ENCODE measurements at regions not wholly inside any gene's neighbourhood (a gene's known extent, or its start where the extent isn't known, plus 50 kb on each side); places are given as distances from the start of the nearest gene placed in this dataset.
"Not testable (repeated sequence)": the region's sequence is repeated elsewhere in the genome, so short reads cannot be mapped to it uniquely, and the experiment has no call there.

GRCh38 chr10:44280226-44281014 is 104.5 kb downstream of the CXCL12 start:
- DNase-seq (ENCODE audit: low read depth) = no peak
- H3K4me3 ChIP-seq (ENCODE audit: low read depth, low read length) = no peak overlapping the region

- H3K4me3 ChIP-seq (ENCODE audit: low read depth, low read length) = no peak overlapping the region
- no peak for DNase-seq (ENCODE audit: low read depth)
Measured at GRCh38 chr10:44279426-44280126, 105.3 kb downstream of the CXCL12 start.

- DNase-seq (ENCODE audit: low read depth) = no peak
- no peak overlapping the region for H3K4me3 ChIP-seq (ENCODE audit: low read depth, low read length)
Measured at GRCh38 chr10:44278837-44279324, 106.0 kb downstream of the CXCL12 start.

GRCh38 chr10:44268435-44268948 is 116.4 kb downstream of the CXCL12 start:
- H3K4me3 ChIP-seq (ENCODE audit: low read depth, low read length); DNase-seq (ENCODE audit: low read depth): not testable (repeated sequence)

DNA sequence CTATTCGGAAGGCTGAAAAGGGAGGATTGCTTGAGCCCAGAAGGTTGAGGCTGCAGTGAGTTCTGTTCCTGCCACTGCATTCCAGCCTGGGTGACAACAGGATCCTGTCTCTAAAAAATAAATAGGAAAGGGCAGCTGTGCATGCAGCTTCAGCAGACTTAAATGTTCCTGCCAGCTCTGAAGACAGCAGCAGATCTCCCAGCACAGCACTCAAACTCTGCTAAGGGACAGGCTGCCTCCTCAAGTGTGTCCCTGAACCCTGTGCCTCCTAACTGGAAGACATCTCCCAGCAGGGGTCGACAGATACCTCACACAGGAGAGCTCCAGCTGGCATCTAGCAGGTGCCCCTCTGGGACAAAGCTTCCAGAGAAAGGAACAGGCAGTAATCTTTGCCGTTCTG is 117.9 kb downstream of the CXCL12 start:
- no peak for DNase-seq (ENCODE audit: low read depth)

DNA sequence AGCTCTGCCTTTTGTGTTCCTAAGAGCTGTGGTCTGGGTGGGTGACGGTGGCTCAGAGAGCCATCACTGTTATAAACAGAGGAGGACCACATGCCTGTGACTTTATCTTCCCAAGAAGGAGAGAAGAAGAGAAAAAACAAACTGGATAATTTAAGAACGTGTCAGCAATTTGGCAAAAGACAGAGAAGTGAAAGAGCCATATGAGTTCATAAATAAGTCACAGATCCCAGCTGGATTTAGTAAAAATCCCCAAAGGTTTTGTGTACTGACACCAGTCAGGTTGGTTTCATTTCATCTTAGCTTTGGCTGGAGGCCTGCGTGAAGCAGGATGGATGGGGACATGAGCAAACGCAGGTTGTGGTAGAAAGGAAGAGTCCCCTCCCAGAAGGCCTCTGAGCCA is 120.7 kb downstream of the CXCL12 start:
- DNase-seq (ENCODE audit: low read depth) = no peak
- H3K4me3 ChIP-seq (ENCODE audit: low read depth, low read length) = no peak overlapping the region

More for the DNA sequence above, 117.9 kb downstream of the CXCL12 start:
- no peak overlapping the region for H3K4me3 ChIP-seq (ENCODE audit: low read depth, low read length)

GRCh38 chr10:44263771-44264170 is 121.1 kb downstream of the CXCL12 start:
- no peak overlapping the region for H3K4me3 ChIP-seq (ENCODE audit: low read depth, low read length)
- no peak for DNase-seq (ENCODE audit: low read depth)

- H3K4me3 ChIP-seq (ENCODE audit: low read depth, low read length) = no peak overlapping the region
- DNase-seq (ENCODE audit: low read depth) = no peak
Measured at GRCh38 chr10:44262551-44263251, 122.2 kb downstream of the CXCL12 start.

- no peak overlapping the region for H3K4me3 ChIP-seq (ENCODE audit: low read depth, low read length)
- DNase-seq (ENCODE audit: low read depth) = no peak
Measured at GRCh38 chr10:44261710-44262455, 123.0 kb downstream of the CXCL12 start.

DNA sequence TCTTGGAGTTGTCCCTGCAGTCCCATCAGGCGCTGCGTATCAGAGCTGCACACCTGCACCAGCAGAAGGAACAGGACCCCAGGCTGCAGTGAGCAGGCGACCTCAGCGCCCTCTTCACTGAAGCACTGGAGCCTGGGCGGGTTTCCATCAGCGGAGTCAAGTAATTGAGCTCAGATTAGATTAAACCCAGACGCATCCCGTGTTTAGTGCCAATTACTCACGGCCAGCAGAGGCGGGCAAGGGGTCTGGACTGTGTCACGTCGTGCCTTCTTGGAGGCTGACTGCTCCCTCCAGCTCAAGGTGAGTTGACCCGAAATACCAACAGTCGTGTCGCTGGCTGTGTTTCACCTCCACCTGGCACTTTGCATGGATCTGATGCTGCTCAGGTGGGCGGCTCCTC is 123.6 kb downstream of the CXCL12 start:
- no peak for DNase-seq (ENCODE audit: low read depth)
- no peak overlapping the region for H3K4me3 ChIP-seq (ENCODE audit: low read depth, low read length)

DNA sequence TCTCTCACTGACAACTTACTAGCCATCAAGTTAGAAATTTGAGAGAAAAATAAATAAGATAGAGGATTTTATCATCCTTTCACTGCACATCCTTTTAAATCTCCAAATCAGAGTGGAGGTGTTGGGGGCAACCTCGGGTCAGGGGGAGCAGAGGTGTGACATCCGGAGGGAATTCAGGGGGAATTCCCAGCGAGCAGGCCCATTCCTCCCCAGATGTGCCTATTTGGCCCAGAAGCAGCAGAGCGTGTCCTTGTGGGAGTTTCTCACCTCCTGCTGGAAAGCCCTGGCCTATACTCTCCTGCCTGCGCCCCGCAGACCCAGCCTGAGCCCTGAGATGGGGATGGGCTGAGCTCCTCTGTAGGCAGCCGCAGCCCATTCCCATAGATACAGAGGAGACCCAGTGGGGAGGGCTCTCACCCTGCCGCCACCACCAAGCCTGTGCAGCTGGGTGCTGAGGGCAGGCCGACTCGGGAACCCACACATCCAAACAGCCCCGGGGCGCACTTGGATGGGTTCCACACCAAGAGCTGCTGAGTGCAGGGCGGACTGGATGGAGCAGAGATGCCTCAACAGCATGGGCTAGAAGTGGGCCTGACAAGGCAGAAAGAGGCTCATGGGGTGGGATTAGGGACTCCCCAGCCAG is 124.5 kb downstream of the CXCL12 start:
- no peak for DNase-seq (ENCODE audit: low read depth)
- no peak overlapping the region for H3K4me3 ChIP-seq (ENCODE audit: low read depth, low read length)

- no peak overlapping the region for H3K4me3 ChIP-seq (ENCODE audit: low read depth, low read length)
- no peak for DNase-seq (ENCODE audit: low read depth)
Measured at GRCh38 chr10:44259090-44259874, 125.6 kb downstream of the CXCL12 start.

- DNase-seq (ENCODE audit: low read depth) = no peak
- H3K4me3 ChIP-seq (ENCODE audit: low read depth, low read length) = no peak overlapping the region
Measured at GRCh38 chr10:44258460-44259089, 126.3 kb downstream of the CXCL12 start.

- no peak overlapping the region for H3K4me3 ChIP-seq (ENCODE audit: low read depth, low read length)
- DNase-seq (ENCODE audit: low read depth) = no peak
Measured at GRCh38 chr10:44258019-44258418, 126.9 kb downstream of the CXCL12 start.

DNA sequence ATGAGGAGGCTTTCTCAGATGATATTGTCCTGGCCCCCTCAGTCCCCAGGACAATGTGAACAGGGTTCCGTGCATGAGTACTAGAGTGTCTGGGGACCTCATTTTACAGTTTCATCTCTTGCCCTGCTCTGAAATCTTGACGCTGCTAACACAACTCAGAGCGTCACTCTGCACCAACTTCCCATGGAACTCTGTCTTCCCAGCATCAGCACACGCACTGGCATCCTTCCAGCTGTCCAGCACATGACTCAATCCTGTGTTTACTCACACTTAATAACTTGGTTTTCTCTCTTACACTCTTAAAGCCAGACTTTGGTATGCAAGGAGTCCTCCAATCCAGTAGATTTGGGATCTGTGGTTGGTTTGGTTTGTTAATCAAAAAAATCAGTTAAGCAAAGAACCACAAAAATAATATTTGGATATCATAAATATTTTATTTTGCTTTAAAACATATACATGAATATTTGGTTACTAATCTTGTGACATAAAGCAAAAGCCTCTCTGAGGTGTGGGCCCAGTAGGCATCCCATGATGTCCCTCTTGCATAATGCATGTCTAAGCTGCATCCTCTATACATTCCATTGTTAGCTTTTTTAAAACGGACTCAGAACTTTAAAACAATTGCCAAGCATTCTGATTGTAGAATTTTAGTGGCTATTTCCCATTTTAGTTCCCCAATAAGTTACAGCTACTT is 131.0 kb downstream of the CXCL12 start:
- peak; percentile 83 for DNase-seq (ENCODE audit: low read depth)

GRCh38 chr10:44252631-44253030 is 132.3 kb downstream of the CXCL12 start:
- H3K4me3 ChIP-seq (ENCODE audit: low read depth, low read length); DNase-seq (ENCODE audit: low read depth): not testable (repeated sequence)

More for the DNA sequence above, 131.0 kb downstream of the CXCL12 start:
- H3K4me3 ChIP-seq (ENCODE audit: low read depth, low read length) = no peak overlapping the region

DNA sequence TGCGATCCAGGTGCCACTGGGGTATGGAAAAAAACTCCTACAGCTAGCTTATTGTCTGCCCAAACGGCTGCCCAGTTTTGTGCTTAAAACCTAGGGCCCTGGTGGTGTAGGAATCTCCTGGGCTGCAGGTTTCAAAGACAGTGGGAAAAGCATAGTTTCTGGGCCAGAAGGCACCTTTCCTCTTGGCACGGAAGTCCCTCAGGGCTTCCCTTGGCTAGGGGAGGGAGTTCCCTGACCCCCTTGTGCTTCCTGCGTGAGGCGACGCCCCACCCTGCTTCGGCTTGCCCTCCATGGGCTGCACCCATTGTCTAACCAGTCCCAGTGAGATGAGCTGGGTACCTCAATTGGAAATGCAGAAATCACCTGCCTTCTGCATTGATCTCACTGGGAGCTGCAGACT is 135.0 kb downstream of the CXCL12 start:
- not testable (repeated sequence) for DNase-seq (ENCODE audit: low read depth); H3K4me3 ChIP-seq (ENCODE audit: low read depth, low read length)

Measured in skeletal muscle cell (primary cell).